GM10266 (cell line): ENCODE measurements at regions not wholly inside any gene's neighbourhood (a gene's known extent, or its start where the extent isn't known, plus 50 kb on each side); places are given as distances from the start of the nearest gene placed in this dataset.

Experiments
- DNase-seq: peaks from one replicate; pipeline ENCODE4 v3.0.0; 2012; ENCODE audit errors: extremely low spot score
- TF ChIP-seq, protein P1 (sequence below): IDR thresholded peaks from 2 replicates; pipeline ENCODE4 v1.5.1; 2012; ENCODE audit warnings: mild to moderate bottlenecking, low read depth; ENCODE audit not compliant: control insufficient read depth, insufficient read depth; ENCODE audit errors: missing control alignments

DNA sequence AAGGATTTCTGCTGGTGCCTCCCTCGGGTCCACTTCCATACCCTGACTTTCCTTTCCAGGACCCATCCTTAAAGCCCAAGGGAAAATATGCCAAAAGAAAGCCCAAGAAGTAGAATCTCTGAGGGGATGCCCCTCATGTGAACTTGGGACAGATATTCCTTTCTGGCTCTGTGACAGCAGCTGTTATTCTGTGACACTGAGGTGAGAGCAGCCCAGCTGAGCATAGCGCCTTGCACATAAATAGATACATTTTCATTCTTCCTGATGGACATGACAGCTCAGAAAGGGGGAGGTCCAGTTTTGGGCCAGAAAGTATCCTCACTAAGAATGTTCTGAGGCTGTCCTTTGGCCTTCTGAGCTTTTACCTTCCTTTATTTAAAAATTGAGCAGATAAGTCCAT lies 353.2 kb downstream of the SAMD5 start:
- DNase-seq = no peak
- TF ChIP-seq, protein P1, sequence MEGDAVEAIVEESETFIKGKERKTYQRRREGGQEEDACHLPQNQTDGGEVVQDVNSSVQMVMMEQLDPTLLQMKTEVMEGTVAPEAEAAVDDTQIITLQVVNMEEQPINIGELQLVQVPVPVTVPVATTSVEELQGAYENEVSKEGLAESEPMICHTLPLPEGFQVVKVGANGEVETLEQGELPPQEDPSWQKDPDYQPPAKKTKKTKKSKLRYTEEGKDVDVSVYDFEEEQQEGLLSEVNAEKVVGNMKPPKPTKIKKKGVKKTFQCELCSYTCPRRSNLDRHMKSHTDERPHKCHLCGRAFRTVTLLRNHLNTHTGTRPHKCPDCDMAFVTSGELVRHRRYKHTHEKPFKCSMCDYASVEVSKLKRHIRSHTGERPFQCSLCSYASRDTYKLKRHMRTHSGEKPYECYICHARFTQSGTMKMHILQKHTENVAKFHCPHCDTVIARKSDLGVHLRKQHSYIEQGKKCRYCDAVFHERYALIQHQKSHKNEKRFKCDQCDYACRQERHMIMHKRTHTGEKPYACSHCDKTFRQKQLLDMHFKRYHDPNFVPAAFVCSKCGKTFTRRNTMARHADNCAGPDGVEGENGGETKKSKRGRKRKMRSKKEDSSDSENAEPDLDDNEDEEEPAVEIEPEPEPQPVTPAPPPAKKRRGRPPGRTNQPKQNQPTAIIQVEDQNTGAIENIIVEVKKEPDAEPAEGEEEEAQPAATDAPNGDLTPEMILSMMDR = no peak

DNA sequence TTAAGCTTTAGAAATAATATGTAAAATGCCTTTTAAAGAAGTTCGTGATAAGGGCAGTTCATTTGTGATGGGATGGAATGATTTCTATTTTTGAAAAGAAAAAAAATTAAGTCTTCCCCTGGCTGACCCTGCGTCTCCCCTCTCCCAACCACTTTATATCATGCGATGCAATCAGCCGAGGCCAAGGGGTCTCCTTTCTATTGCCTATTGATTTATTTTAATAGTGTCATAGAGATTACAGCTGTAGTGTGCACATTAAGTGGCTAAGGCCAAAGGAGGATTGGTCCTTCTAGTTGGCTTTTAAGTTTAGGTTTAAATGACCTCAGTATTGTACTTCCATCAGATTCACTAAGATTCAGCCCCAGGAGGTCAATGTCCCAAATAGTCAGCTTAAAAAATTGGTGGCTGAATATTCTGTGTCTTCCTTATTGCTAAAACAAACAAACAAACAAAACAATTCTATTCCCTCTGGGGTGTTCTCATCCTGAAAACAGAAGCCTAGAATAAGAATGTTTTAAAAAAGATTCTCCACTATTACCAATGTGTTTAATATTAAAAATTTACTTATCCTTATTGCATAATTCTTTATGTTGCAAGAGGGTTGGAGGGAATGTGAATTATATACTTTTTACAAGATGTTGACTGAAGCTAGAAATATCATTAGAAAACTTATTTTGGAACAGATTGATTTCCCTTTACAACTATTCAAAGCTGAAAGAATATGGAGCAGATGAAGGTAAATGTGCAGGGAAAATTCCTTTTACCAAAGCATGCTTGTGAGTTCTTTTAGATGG lies 359.1 kb downstream of the SAMD5 start:
- no peak for DNase-seq
- TF ChIP-seq, protein P1 = no peak

DNA sequence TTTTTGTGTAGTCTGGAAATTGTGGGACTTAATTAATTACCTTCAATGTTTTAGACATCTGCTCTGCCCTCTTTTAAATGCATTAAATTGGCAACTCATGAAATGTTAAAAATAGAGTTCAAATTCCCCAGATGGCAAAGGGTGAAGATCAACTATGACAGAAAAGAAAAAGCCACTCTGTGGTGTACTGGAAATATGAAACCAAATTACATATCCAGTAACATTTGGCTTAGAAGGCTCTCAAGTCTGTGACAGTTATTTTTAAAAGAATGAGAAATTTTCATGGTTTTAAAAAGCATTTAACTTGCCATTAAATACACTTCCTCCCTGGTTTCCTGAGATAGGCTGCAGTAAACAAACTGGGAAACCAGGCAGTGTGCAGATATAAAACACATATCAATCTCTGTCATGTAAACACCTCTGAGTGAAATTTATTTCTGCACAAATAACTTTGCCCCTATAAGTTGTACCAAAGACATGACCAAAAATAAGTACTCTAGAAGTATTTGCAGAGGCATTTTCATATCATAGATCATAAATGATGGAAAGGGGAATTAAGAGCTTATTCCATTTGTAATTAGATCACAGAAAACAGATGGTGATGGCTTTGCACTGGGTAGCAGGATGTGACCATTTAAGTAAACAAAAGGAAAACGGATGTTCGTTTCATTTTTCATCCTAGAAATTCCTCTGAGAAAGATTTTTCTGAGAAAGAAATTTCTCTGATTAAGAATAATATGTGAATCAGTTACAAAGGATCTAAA lies 360.1 kb downstream of the SAMD5 start:
- no peak for DNase-seq
- TF ChIP-seq, protein P1 = no peak

GRCh38 chr6:147869201-147869600 lies 360.7 kb downstream of the SAMD5 start:
- no peak for DNase-seq
- TF ChIP-seq, protein P1 = no peak

DNA sequence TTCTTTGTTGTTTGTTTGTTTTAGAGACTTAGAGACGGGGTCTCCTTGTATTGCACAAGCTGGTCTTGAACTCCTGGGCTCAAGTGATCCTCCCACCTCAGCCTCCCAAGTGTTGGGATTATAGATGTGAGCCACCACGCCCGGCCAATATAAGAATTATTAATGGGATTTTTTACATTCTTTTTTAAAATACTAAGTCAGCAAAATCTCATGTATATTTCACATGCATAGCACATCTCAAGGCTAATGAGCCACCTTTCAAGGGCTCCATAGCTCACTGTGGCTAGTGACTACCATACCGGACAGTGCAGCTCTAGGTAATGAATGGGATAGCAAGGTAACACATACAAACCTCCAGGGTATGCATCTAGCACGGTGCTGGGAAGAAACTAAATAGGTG lies 361.4 kb downstream of the SAMD5 start:
- DNase-seq = no peak
- TF ChIP-seq, protein P1 = no peak

- TF ChIP-seq, protein P1 = no peak
- no peak for DNase-seq
Measured at GRCh38 chr6:147870506-147871110, 362.1 kb downstream of the SAMD5 start.
